GM12872 (cell line): ENCODE measurements at regions not wholly inside any gene's neighbourhood (a gene's known extent, or its start where the extent isn't known, plus 50 kb on each side); places are given as distances from the start of the nearest gene placed in this dataset.

Experiments used
- TF ChIP-seq, protein P1 (sequence below): IDR thresholded peaks from 3 replicates; pipeline ENCODE4 v1.5.1; 2011; ENCODE audit warnings: low read depth, mild to moderate bottlenecking, low read length, moderate library complexity; ENCODE audit not compliant: insufficient read depth

DNA sequence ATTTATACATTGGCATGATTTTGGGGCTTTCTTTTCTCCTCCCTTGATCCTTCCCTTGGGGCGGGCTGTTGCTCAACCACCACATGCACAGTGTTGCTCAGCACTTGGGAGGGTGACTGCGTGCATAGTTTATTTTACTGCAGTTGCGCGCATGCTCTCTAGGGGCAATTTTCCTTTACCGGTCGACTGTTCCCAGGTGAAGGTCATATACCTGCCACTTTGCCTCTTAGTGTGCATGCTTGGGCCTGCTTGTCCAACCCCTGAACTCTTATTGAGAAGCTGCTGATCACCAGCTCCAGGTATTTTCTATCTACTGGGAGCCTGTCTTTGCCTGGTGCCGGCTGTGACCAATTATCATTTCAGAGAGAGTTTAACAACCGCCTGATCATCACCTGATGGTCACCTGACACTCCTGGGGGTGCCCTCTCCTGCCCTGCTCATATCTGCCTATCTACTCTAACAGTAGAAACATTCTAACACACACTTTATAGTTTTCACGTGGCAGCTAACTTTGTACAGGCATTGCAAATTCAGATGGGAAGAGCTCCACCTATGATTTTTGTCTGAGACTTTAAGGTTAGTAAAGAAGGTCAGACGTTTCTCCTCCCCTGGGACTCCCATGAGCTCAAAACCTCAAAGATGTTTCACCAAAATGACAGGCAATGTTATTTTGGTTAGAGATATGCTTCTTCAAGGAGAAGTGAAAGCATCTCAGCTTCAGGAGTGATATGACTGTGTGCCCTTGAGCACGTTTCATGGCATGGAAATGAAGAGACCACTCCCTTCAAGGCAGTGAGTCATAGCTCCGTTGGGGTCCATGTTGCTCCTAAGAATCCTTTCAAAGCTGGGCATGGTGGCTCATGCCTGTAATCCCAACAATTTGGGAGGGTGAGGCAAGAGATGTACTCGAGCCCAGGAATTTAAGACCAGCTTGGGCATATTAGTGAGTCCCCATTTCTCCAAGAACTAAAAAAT, 227.5 kb upstream of the MYLIP start:
- TF ChIP-seq, protein P1, sequence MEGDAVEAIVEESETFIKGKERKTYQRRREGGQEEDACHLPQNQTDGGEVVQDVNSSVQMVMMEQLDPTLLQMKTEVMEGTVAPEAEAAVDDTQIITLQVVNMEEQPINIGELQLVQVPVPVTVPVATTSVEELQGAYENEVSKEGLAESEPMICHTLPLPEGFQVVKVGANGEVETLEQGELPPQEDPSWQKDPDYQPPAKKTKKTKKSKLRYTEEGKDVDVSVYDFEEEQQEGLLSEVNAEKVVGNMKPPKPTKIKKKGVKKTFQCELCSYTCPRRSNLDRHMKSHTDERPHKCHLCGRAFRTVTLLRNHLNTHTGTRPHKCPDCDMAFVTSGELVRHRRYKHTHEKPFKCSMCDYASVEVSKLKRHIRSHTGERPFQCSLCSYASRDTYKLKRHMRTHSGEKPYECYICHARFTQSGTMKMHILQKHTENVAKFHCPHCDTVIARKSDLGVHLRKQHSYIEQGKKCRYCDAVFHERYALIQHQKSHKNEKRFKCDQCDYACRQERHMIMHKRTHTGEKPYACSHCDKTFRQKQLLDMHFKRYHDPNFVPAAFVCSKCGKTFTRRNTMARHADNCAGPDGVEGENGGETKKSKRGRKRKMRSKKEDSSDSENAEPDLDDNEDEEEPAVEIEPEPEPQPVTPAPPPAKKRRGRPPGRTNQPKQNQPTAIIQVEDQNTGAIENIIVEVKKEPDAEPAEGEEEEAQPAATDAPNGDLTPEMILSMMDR = peak; percentile 39; the same call in 1 of the 3 replicates

DNA sequence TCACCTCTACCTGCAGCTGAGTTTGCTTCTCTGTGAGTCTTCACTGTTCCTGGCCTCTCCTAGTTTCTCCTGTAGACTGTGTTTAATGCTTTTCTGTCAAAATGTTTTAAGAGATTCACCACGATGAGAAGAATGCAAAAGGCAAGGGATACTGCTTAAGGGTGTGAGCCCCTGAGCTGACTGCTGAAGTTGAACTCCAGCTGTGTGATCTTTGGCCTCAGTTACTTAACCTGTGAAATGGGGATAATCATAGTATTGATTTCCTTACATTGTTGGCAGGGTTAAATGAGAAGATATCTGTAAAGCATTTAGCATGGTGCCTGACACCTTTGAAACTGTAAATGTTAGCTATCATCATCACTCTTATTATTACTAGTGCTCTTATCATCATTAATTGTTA, 230.2 kb upstream of the MYLIP start:
- TF ChIP-seq, protein P1 = no peak

DNA sequence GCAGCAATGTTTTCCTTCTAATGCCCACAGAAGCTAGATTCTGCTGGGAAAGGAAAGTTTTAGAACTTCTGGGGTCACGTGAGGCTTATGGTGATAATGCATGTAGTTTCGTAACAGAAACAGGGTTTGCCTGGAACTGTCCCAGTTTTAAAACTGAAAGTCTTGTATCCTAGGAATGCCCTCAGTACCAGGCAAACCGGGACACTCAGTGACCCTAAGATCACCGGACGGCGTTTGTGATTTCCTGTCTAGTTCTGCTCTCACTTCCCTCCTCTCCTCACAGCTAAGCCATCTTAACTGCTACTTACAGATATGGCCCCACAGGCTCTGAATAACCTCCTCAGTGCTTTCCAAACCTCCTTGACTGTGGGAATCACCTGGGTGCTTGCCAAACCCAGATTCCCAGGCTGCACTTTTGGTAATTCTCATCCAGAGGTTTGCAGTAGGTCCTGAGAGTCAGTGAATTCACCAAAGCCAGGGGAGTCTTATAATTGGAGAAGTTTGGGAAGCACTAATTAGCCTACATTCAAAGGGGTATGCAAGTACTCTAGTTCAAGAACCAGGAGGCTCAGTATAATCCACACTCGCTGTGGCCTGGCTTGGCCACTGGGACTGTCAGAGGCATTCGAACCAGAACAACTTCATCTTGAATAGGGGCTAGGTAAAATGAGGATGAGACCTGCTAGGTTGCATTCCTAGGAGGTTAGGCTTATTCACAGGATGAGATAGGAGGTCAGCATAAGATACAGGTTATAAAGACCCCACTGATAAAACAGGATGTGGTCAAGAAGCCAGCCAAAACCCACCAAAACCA, 231.6 kb upstream of the MYLIP start:
- TF ChIP-seq, protein P1 = no peak

DNA sequence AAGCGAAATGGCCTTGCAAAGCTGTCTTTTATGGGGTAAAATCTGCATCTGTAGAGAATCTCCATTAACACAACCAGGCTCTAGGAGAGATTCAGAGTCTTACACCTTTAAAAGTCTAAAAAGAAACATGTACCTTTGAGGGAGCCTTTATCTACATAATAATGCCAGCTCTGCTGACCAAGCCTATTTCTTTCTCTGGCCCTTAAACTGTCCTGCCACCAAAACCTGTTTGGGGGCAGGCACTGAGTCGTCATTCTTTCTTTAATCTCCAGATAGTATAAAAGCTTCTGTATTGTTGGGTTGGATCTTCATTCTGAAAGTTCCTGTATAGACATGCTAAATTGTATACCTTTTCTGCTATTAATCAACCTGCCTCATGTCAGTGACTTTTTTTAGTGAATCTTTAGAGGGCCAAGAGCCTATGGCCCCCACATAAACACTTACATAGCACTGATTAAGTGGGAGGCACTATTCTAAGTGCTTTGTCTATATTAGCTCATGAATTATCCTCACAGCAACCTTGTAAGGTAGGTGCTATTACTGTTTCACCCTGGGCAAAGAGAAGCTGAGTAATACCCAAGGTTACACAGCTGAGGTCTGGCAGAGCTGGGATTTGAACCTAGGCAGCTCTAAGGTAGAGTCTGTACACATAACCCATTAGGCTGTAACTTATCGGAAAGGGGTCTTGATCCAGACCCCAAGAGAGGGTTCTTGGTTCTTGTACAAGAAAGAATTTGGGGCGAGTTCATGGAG, 232.3 kb upstream of the DTNBP1 start:
- TF ChIP-seq, protein P1 = no peak

DNA sequence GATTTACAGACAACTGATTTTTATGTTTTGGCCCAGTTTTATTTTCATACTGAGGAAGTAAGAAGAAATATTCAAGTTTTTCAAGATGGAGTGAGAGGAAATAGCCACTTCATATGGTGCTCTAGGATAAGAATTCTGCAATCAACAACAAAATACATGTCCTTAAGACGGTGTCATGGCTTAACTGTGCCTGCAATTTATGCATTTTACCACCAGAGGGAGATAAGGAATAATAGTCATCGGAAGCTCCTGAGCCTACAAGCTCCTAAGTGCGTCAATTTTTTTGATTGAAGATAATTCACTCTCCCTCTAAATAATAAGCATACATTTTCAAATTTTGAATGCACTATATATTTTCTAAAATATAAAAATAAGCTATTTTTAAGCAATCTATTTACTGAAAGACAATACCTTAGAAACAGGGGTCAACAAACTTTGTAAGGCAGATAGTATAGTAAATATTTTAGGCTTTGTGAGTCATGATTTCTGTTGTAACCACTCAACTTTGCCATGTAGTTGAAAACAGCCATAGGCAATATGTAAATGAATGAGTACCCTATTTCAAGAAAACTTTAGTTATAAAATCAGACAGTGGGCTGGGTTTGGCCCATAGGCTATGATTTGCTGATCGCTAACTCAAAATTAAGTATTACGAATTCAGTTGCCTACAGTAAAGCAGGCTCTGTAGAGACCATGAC, 230.9 kb upstream of the DTNBP1 start:
- TF ChIP-seq, protein P1 = peak; percentile 60; the same call in 2 of the 3 replicates

GRCh38 chr6:15892369-15892768, 229.5 kb upstream of the DTNBP1 start:
- TF ChIP-seq, protein P1 = no peak
